ENCODE measurements at regions not wholly inside any gene's neighbourhood (a gene's known extent, or its start where the extent isn't known, plus 50 kb on each side); places are given as distances from the start of the nearest gene placed in this dataset.
"Not testable (repeated sequence)": the region's sequence is repeated elsewhere in the genome, so short reads cannot be mapped to it uniquely, and the experiment has no call there.

GRCh38 chr10:109729895-109730294 is 193.4 kb downstream of the XPNPEP1 start:
- not testable (repeated sequence) for H3K27me3 ChIP-seq (ENCODE audit: control insufficient read depth, insufficient read depth, low read length); H3K4me3 ChIP-seq (ENCODE audit: low read depth, low read length); H3K36me3 ChIP-seq (ENCODE audit: control insufficient read depth, insufficient read depth, low read length); H3K9me3 ChIP-seq (ENCODE audit: control insufficient read depth, insufficient read depth, low read length); H3K9ac ChIP-seq (ENCODE audit: low read depth, low read length); H3K4me1 ChIP-seq (ENCODE audit: control insufficient read depth, insufficient read depth, low read length)

- no peak overlapping the region for H3K9ac ChIP-seq (ENCODE audit: low read depth, low read length)
- H3K36me3 ChIP-seq (ENCODE audit: control insufficient read depth, insufficient read depth, low read length), result no peaks in the 10 kb centered on the region
- H3K9me3 ChIP-seq (ENCODE audit: control insufficient read depth, insufficient read depth, low read length), result no peaks in the 10 kb centered on the region
- H3K27me3 ChIP-seq (ENCODE audit: control insufficient read depth, insufficient read depth, low read length), result no peaks in the 10 kb centered on the region
- H3K4me3 ChIP-seq (ENCODE audit: low read depth, low read length), result no peak overlapping the region
- H3K4me1 ChIP-seq (ENCODE audit: control insufficient read depth, insufficient read depth, low read length), result no peaks in the 10 kb centered on the region
These were observed 195.9 kb downstream of the XPNPEP1 start for GRCh38 chr10:109727436-109727835.

GRCh38 chr10:109726473-109726872 is 196.8 kb downstream of the XPNPEP1 start:
- Histone ChIP-seq H3K27me3 (ENCODE audit: control insufficient read depth, insufficient read depth, low read length) (no peaks in the 10 kb centered on the region), H3K4me3 (ENCODE audit: low read depth, low read length) (no peak overlapping the region), H3K9ac (ENCODE audit: low read depth, low read length) (no peak overlapping the region), H3K9me3 (ENCODE audit: control insufficient read depth, insufficient read depth, low read length) (no peaks in the 10 kb centered on the region), H3K4me1 (ENCODE audit: control insufficient read depth, insufficient read depth, low read length) (no peaks in the 10 kb centered on the region), H3K36me3 (ENCODE audit: control insufficient read depth, insufficient read depth, low read length) (no peaks in the 10 kb centered on the region)

- Histone ChIP-seq H3K27me3 (ENCODE audit: control insufficient read depth, insufficient read depth, low read length) (no peaks in the 10 kb centered on the region), H3K4me3 (ENCODE audit: low read depth, low read length) (no peak overlapping the region), H3K4me1 (ENCODE audit: control insufficient read depth, insufficient read depth, low read length) (no peaks in the 10 kb centered on the region), H3K9ac (ENCODE audit: low read depth, low read length) (no peak overlapping the region), H3K36me3 (ENCODE audit: control insufficient read depth, insufficient read depth, low read length) (no peaks in the 10 kb centered on the region), H3K9me3 (ENCODE audit: control insufficient read depth, insufficient read depth, low read length) (no peaks in the 10 kb centered on the region)
These were observed 200.0 kb downstream of the XPNPEP1 start for GRCh38 chr10:109723305-109723704.

GRCh38 chr10:109721453-109722064 is 201.8 kb downstream of the XPNPEP1 start:
- H3K9ac ChIP-seq (ENCODE audit: low read depth, low read length), result no peak overlapping the region
- no peaks in the 10 kb centered on the region for H3K4me1 ChIP-seq (ENCODE audit: control insufficient read depth, insufficient read depth, low read length)
- H3K4me3 ChIP-seq (ENCODE audit: low read depth, low read length), result no peak overlapping the region
- H3K36me3 ChIP-seq (ENCODE audit: control insufficient read depth, insufficient read depth, low read length), result no peaks in the 10 kb centered on the region
- no peaks in the 10 kb centered on the region for H3K9me3 ChIP-seq (ENCODE audit: control insufficient read depth, insufficient read depth, low read length)
- H3K27me3 ChIP-seq (ENCODE audit: control insufficient read depth, insufficient read depth, low read length), result no peaks in the 10 kb centered on the region

GRCh38 chr10:109706026-109706560 is 217.2 kb downstream of the XPNPEP1 start:
- peaks cover 3% of the 10 kb centered on the region for H3K9me3 ChIP-seq (ENCODE audit: control insufficient read depth, insufficient read depth, low read length)
- no peak overlapping the region for H3K4me3 ChIP-seq (ENCODE audit: low read depth, low read length)
- no peak overlapping the region for H3K9ac ChIP-seq (ENCODE audit: low read depth, low read length)
- H3K4me1 ChIP-seq (ENCODE audit: control insufficient read depth, insufficient read depth, low read length), result no peaks in the 10 kb centered on the region
- no peaks in the 10 kb centered on the region for H3K36me3 ChIP-seq (ENCODE audit: control insufficient read depth, insufficient read depth, low read length)
- no peaks in the 10 kb centered on the region for H3K27me3 ChIP-seq (ENCODE audit: control insufficient read depth, insufficient read depth, low read length)

GRCh38 chr10:109701633-109702215 is 221.6 kb downstream of the XPNPEP1 start:
- no peak overlapping the region for H3K4me3 ChIP-seq (ENCODE audit: low read depth, low read length)
- no peak overlapping the region for H3K9ac ChIP-seq (ENCODE audit: low read depth, low read length)
- no peaks in the 10 kb centered on the region for H3K9me3 ChIP-seq (ENCODE audit: control insufficient read depth, insufficient read depth, low read length)
- no peaks in the 10 kb centered on the region for H3K4me1 ChIP-seq (ENCODE audit: control insufficient read depth, insufficient read depth, low read length)
- no peaks in the 10 kb centered on the region for H3K27me3 ChIP-seq (ENCODE audit: control insufficient read depth, insufficient read depth, low read length)
- H3K36me3 ChIP-seq (ENCODE audit: control insufficient read depth, insufficient read depth, low read length), result no peaks in the 10 kb centered on the region

- no peak overlapping the region for H3K9ac ChIP-seq (ENCODE audit: low read depth, low read length)
- no peaks in the 10 kb centered on the region for H3K9me3 ChIP-seq (ENCODE audit: control insufficient read depth, insufficient read depth, low read length)
- H3K36me3 ChIP-seq (ENCODE audit: control insufficient read depth, insufficient read depth, low read length), result no peaks in the 10 kb centered on the region
- H3K4me3 ChIP-seq (ENCODE audit: low read depth, low read length), result no peak overlapping the region
- no peaks in the 10 kb centered on the region for H3K4me1 ChIP-seq (ENCODE audit: control insufficient read depth, insufficient read depth, low read length)
- H3K27me3 ChIP-seq (ENCODE audit: control insufficient read depth, insufficient read depth, low read length), result no peaks in the 10 kb centered on the region
These were observed 224.2 kb downstream of the XPNPEP1 start for GRCh38 chr10:109698882-109699664.

GRCh38 chr10:109698086-109698485 is 225.2 kb downstream of the XPNPEP1 start:
- no peak overlapping the region for H3K4me3 ChIP-seq (ENCODE audit: low read depth, low read length)
- no peaks in the 10 kb centered on the region for H3K27me3 ChIP-seq (ENCODE audit: control insufficient read depth, insufficient read depth, low read length)
- no peaks in the 10 kb centered on the region for H3K9me3 ChIP-seq (ENCODE audit: control insufficient read depth, insufficient read depth, low read length)
- no peaks in the 10 kb centered on the region for H3K36me3 ChIP-seq (ENCODE audit: control insufficient read depth, insufficient read depth, low read length)
- H3K9ac ChIP-seq (ENCODE audit: low read depth, low read length), result no peak overlapping the region
- H3K4me1 ChIP-seq (ENCODE audit: control insufficient read depth, insufficient read depth, low read length), result no peaks in the 10 kb centered on the region

GRCh38 chr10:109696981-109697775 is 226.1 kb downstream of the XPNPEP1 start:
- H3K4me3 ChIP-seq (ENCODE audit: low read depth, low read length), result no peak overlapping the region
- H3K36me3 ChIP-seq (ENCODE audit: control insufficient read depth, insufficient read depth, low read length), result no peaks in the 10 kb centered on the region
- H3K9ac ChIP-seq (ENCODE audit: low read depth, low read length), result no peak overlapping the region
- no peaks in the 10 kb centered on the region for H3K4me1 ChIP-seq (ENCODE audit: control insufficient read depth, insufficient read depth, low read length)
- H3K9me3 ChIP-seq (ENCODE audit: control insufficient read depth, insufficient read depth, low read length), result no peaks in the 10 kb centered on the region
- no peaks in the 10 kb centered on the region for H3K27me3 ChIP-seq (ENCODE audit: control insufficient read depth, insufficient read depth, low read length)

- H3K36me3 ChIP-seq (ENCODE audit: control insufficient read depth, insufficient read depth, low read length), result no peaks in the 10 kb centered on the region
- no peaks in the 10 kb centered on the region for H3K9me3 ChIP-seq (ENCODE audit: control insufficient read depth, insufficient read depth, low read length)
- H3K27me3 ChIP-seq (ENCODE audit: control insufficient read depth, insufficient read depth, low read length), result no peaks in the 10 kb centered on the region
- H3K9ac ChIP-seq (ENCODE audit: low read depth, low read length), result no peak overlapping the region
- no peak overlapping the region for H3K4me3 ChIP-seq (ENCODE audit: low read depth, low read length)
- H3K4me1 ChIP-seq (ENCODE audit: control insufficient read depth, insufficient read depth, low read length), result no peaks in the 10 kb centered on the region
These were observed 226.8 kb downstream of the XPNPEP1 start for GRCh38 chr10:109696462-109696861.

Measured in iPS-15b (cell line).